ENCODE measurements at regions not wholly inside any gene's neighbourhood (a gene's known extent, or its start where the extent isn't known, plus 50 kb on each side); places are given as distances from the start of the nearest gene placed in this dataset.
A peak's percentile ranks its signal among the peaks of the same experiment; 100 is the strongest.
"Not testable (repeated sequence)": the region's sequence is repeated elsewhere in the genome, so short reads cannot be mapped to it uniquely, and the experiment has no call there.

GRCh38 chr9:12993466-12993865 is 218.6 kb downstream of the LURAP1L start:
- no peak for DNase-seq (ENCODE audit: low spot score)

- no peak for DNase-seq (ENCODE audit: low spot score)
Measured at GRCh38 chr9:12997009-12997408, 222.2 kb downstream of the LURAP1L start.

GRCh38 chr9:13001989-13002580 is 227.3 kb downstream of the LURAP1L start:
- no peak for DNase-seq (ENCODE audit: low spot score)

GRCh38 chr9:13002740-13003139 is 227.9 kb downstream of the LURAP1L start:
- no peak for DNase-seq (ENCODE audit: low spot score)

- peak; percentile 4 for DNase-seq (ENCODE audit: low spot score)
Measured at GRCh38 chr9:13009871-13010270, 235.1 kb downstream of the LURAP1L start.

- DNase-seq (ENCODE audit: low spot score), result no peak
Measured at GRCh38 chr9:13013991-13014883, 239.4 kb downstream of the LURAP1L start.

- no peak for DNase-seq (ENCODE audit: low spot score)
Measured at GRCh38 chr9:13017260-13017659, 242.4 kb downstream of the LURAP1L start.

- no peak for DNase-seq (ENCODE audit: low spot score)
Measured at GRCh38 chr9:13020146-13021040, 245.6 kb downstream of the LURAP1L start.

GRCh38 chr9:13022756-13023155 is 247.9 kb downstream of the LURAP1L start:
- DNase-seq (ENCODE audit: low spot score), result no peak

- no peak for DNase-seq (ENCODE audit: low spot score)
Measured at GRCh38 chr9:13023498-13023897, 248.7 kb downstream of the LURAP1L start.

GRCh38 chr9:13026956-13027355 is 252.1 kb downstream of the LURAP1L start:
- DNase-seq (ENCODE audit: low spot score), result no peak

GRCh38 chr9:13027879-13028278 is 251.6 kb downstream of the MPDZ start:
- no peak for DNase-seq (ENCODE audit: low spot score)

- DNase-seq (ENCODE audit: low spot score), result no peak
Measured at GRCh38 chr9:13032585-13032984, 246.9 kb downstream of the MPDZ start.

- peak; percentile 46 for DNase-seq (ENCODE audit: low spot score)
Measured at GRCh38 chr9:13033959-13034693, 245.4 kb downstream of the MPDZ start.

GRCh38 chr9:13034694-13035002 is 244.8 kb downstream of the MPDZ start:
- DNase-seq (ENCODE audit: low spot score), result no peak

- no peak for DNase-seq (ENCODE audit: low spot score)
Measured at GRCh38 chr9:13035822-13036221, 243.7 kb downstream of the MPDZ start.

- not testable (repeated sequence) for DNase-seq (ENCODE audit: low spot score)
Measured at GRCh38 chr9:13037808-13038207, 241.7 kb downstream of the MPDZ start.

- no peak for DNase-seq (ENCODE audit: low spot score)
Measured at GRCh38 chr9:13047827-13048587, 231.5 kb downstream of the MPDZ start.

GRCh38 chr9:13049223-13049622 is 230.3 kb downstream of the MPDZ start:
- no peak for DNase-seq (ENCODE audit: low spot score)

GRCh38 chr9:13053504-13053903 is 226.0 kb downstream of the MPDZ start:
- no peak for DNase-seq (ENCODE audit: low spot score)

GRCh38 chr9:13054389-13054788 is 225.1 kb downstream of the MPDZ start:
- DNase-seq (ENCODE audit: low spot score), result no peak
